Naive thymus-derived CD4-positive, alpha-beta T cell (primary cell): ENCODE measurements at regions not wholly inside any gene's neighbourhood (a gene's known extent, or its start where the extent isn't known, plus 50 kb on each side); places are given as distances from the start of the nearest gene placed in this dataset.

Experiments used
- ATAC-seq: fragments of 150-1000 bp; cut with Tn5 transposase; 2 replicates; pipeline ENCODE4 v1.10.0; 2021; ENCODE audit warnings: mild to moderate bottlenecking, moderate library complexity
- CTCF ChIA-PET: fragments of 350-600 bp; sonication (Branson Sonifier 250); formaldehyde crosslinking; loops from one replicate; lab custom pipeline; 2021; ENCODE audit warnings: antibody characterized with exemption; lab: Charles Lee
- POLR2A ChIA-PET: fragments of 350-600 bp; sonication (Branson Sonifier 250); formaldehyde crosslinking; loops from one replicate; lab custom pipeline; 2021; ENCODE audit warnings: antibody characterized with exemption, inconsistent platforms; lab: Charles Lee
- DNase-seq, 9 donors: peaks; one replicate each; pipeline versions ENCODE4 v3.0.0 to v3.0.0-alpha.2; 2020 to 2022; ENCODE audit warnings: mixed read lengths in 1 of 9
- H3K27ac ChIP-seq: one replicate; pipeline ENCODE4 v1.7.0; 2013; ENCODE audit warnings: mild to moderate bottlenecking, low read depth, low read length, moderate library complexity
- H3K27me3 ChIP-seq, 2 donors: one replicate each; pipeline ENCODE4 v1.7.0; 2013; ENCODE audit warnings: low read length in 2 of 2, mild to moderate bottlenecking in 2 of 2, moderate library complexity in 2 of 2; ENCODE audit not compliant: control insufficient read depth in 2 of 2, insufficient read depth in 2 of 2
- H3K36me3 ChIP-seq, 3 experiments: 1 replicate in 2 of 3; 2 replicates in 1 of 3; pipeline ENCODE4 v1.7.0; 2013; ENCODE audit warnings: low read length in 3 of 3, mild to moderate bottlenecking in 3 of 3, moderate library complexity in 1 of 3; ENCODE audit not compliant: insufficient read depth in 3 of 3, control insufficient read depth in 2 of 3
- H3K4me1 ChIP-seq, 2 donors: one replicate each; pipeline ENCODE4 v1.7.0; 2013; ENCODE audit warnings: low read length in 2 of 2, mild to moderate bottlenecking in 2 of 2, moderate library complexity in 1 of 2; ENCODE audit not compliant: control insufficient read depth in 2 of 2, insufficient read depth in 2 of 2
- H3K4me3 ChIP-seq: 2 replicates; pipeline ENCODE4 v1.7.0; 2013; ENCODE audit warnings: mild to moderate bottlenecking, low read length
- H3K9me3 ChIP-seq, 3 experiments: 1 replicate in 2 of 3; 2 replicates in 1 of 3; pipeline ENCODE4 v1.7.0; 2013; ENCODE audit warnings: low read length in 3 of 3; ENCODE audit not compliant: control insufficient read depth in 2 of 3
- H3K27ac Mint-ChIP-seq, 9 donors: one replicate each; pipeline ENCODE4 v1.8.0; 2020 to 2022; ENCODE audit warnings: mixed read lengths in 9 of 9, mild to moderate bottlenecking in 8 of 9, moderate library complexity in 5 of 9, inconsistent platforms in 2 of 9
- H3K27me3 Mint-ChIP-seq, 5 donors: one replicate each; pipeline ENCODE4 v1.8.0; 2021 to 2022; ENCODE audit warnings: mixed read lengths in 5 of 5, mild to moderate bottlenecking in 1 of 5
- H3K36me3 Mint-ChIP-seq, 5 donors: one replicate each; pipeline ENCODE4 v1.8.0; 2020 to 2022; ENCODE audit warnings: mixed read lengths in 5 of 5, mild to moderate bottlenecking in 3 of 5, inconsistent platforms in 1 of 5
- H3K4me1 Mint-ChIP-seq, 7 donors: one replicate each; pipeline ENCODE4 v1.8.0; 2020 to 2022; ENCODE audit warnings: mixed read lengths in 7 of 7, mild to moderate bottlenecking in 3 of 7, inconsistent platforms in 1 of 7
- H3K4me3 Mint-ChIP-seq, 10 donors: one replicate each; pipeline ENCODE4 v1.8.0; 2020 to 2022; ENCODE audit warnings: mild to moderate bottlenecking in 10 of 10, mixed read lengths in 10 of 10, moderate library complexity in 6 of 10, inconsistent platforms in 2 of 10
- H3K9me3 Mint-ChIP-seq, 11 donors: one replicate each; pipeline ENCODE4 v1.8.0; 2020 to 2022; ENCODE audit warnings: mixed read lengths in 11 of 11, mild to moderate bottlenecking in 4 of 11, inconsistent platforms in 1 of 11, moderate library complexity in 1 of 11
- intact Hi-C, 2 donors: fragments of 100-400 bp; cut with micrococcal nuclease; formaldehyde crosslinking; loops; one replicate each; pipeline ENCODE4 v1.15.1; 2023

GRCh38 chr2:179344970-179345369, 80.3 kb upstream of the SESTD1 start:
- Mint-ChIP-seq H3K27me3 (peaks cover 0 to 9% (median 0%) of the 10 kb centered on the region in 5 donors), H3K27ac (no peak overlapping the region), H3K4me3 (no peak overlapping the region), H3K4me1 (no peaks in the 10 kb centered on the region), H3K9me3 (no peaks in the 10 kb centered on the region), H3K36me3 (no peaks in the 10 kb centered on the region)
- Histone ChIP-seq H3K27me3 (no peaks in the 10 kb centered on the region), H3K36me3 (no peaks in the 10 kb centered on the region), H3K4me3 (no peak overlapping the region), H3K9me3 (no peaks in the 10 kb centered on the region), H3K27ac (no peak overlapping the region), H3K4me1 (no peaks in the 10 kb centered on the region)
- ChIA-PET POLR2A (no interaction called here), CTCF (interaction anchor here (0.5 kb wide), 1 partner anchor 299 kb away, joined by 3 read pairs; no protein-coding TSS in a partner anchor)
- ATAC-seq (no peak), DNase-seq (no peak)
- intact Hi-C loops = loop anchor here in 1 of 2 donors (5.0 kb wide), 1 partner anchor 108 kb away; no protein-coding TSS in a partner anchor

- intact Hi-C loops = loop anchor here in 1 of 2 donors (5.0 kb wide), 1 partner anchor 107 kb away; no protein-coding TSS in a partner anchor
- peaks cover 0 to 9% (median 0%) of the 10 kb centered on the region in 5 donors for H3K27me3 Mint-ChIP-seq
- no peaks in the 10 kb centered on the region for H3K9me3 Mint-ChIP-seq
- no peak for DNase-seq
- ATAC-seq = no peak
- no peak overlapping the region for H3K4me3 ChIP-seq
- no peaks in the 10 kb centered on the region for H3K9me3 ChIP-seq
- no peak overlapping the region for H3K27ac ChIP-seq
- H3K27ac Mint-ChIP-seq = no peak overlapping the region
- POLR2A ChIA-PET = no interaction called here
- H3K4me1 Mint-ChIP-seq = no peaks in the 10 kb centered on the region
- CTCF ChIA-PET = interaction anchor here (1.1 kb wide), 1 partner anchor 125 kb away, joined by 4 read pairs; no protein-coding TSS in a partner anchor
- no peaks in the 10 kb centered on the region for H3K4me1 ChIP-seq
- H3K4me3 Mint-ChIP-seq = no peak overlapping the region
- H3K27me3 ChIP-seq = no peaks in the 10 kb centered on the region
- no peaks in the 10 kb centered on the region for H3K36me3 Mint-ChIP-seq
- no peaks in the 10 kb centered on the region for H3K36me3 ChIP-seq
These were observed 79.8 kb upstream of the SESTD1 start for GRCh38 chr2:179344280-179344964.

- Mint-ChIP-seq H3K27me3 (peaks cover 0 to 6% (median 0%) of the 10 kb centered on the region in 5 donors), H3K9me3 (no peaks in the 10 kb centered on the region), H3K27ac (no peak overlapping the region), H3K36me3 (no peaks in the 10 kb centered on the region), H3K4me3 (no peak overlapping the region), H3K4me1 (no peaks in the 10 kb centered on the region)
- Histone ChIP-seq H3K27ac (no peak overlapping the region), H3K4me1 (no peaks in the 10 kb centered on the region), H3K27me3 (no peaks in the 10 kb centered on the region), H3K9me3 (no peaks in the 10 kb centered on the region), H3K4me3 (no peak overlapping the region), H3K36me3 (no peaks in the 10 kb centered on the region)
- intact Hi-C loops = loop anchor here in 1 of 2 donors (5.0 kb wide), 1 partner anchor 107 kb away; no protein-coding TSS in a partner anchor
- no peak for DNase-seq
- ATAC-seq = no peak
- CTCF ChIA-PET = interaction anchor here (1.1 kb wide), 1 partner anchor 125 kb away, joined by 4 read pairs; no protein-coding TSS in a partner anchor
- POLR2A ChIA-PET = no interaction called here
These were observed 79.3 kb upstream of the SESTD1 start for GRCh38 chr2:179343945-179344279.

GRCh38 chr2:179341152-179341866, 76.7 kb upstream of the SESTD1 start:
- H3K9me3 Mint-ChIP-seq = no peaks in the 10 kb centered on the region
- CTCF ChIA-PET = interaction anchor here (0.8 kb wide), 1 partner anchor 24 kb away, joined by 3 read pairs; no protein-coding TSS in a partner anchor
- POLR2A ChIA-PET = interaction anchor here (0.6 kb wide), 1 partner anchor 63 kb away, joined by 3 read pairs; no protein-coding TSS in a partner anchor
- no peaks in the 10 kb centered on the region for H3K36me3 ChIP-seq
- ATAC-seq (no peak), DNase-seq (no peak)
- H3K36me3 Mint-ChIP-seq = no peaks in the 10 kb centered on the region
- H3K4me1 ChIP-seq = no peaks in the 10 kb centered on the region
- no peaks in the 10 kb centered on the region for H3K27me3 ChIP-seq
- H3K9me3 ChIP-seq = no peaks in the 10 kb centered on the region
- no peak overlapping the region for H3K27ac Mint-ChIP-seq
- no peak overlapping the region for H3K4me3 ChIP-seq
- intact Hi-C loops = loop anchor here in 1 of 2 donors (5.0 kb wide), 1 partner anchor 104 kb away; no protein-coding TSS in a partner anchor
- no peak overlapping the region for H3K4me3 Mint-ChIP-seq
- H3K27ac ChIP-seq = no peak overlapping the region
- H3K27me3 Mint-ChIP-seq = no peaks in the 10 kb centered on the region
- no peaks in the 10 kb centered on the region for H3K4me1 Mint-ChIP-seq

GRCh38 chr2:179340678-179341077, 76.0 kb upstream of the SESTD1 start:
- Mint-ChIP-seq H3K27me3 (peaks cover 0 to under 1% (median 0%) of the 10 kb centered on the region in 5 donors), H3K36me3 (no peaks in the 10 kb centered on the region), H3K4me1 (no peaks in the 10 kb centered on the region), H3K4me3 (no peak overlapping the region), H3K9me3 (no peaks in the 10 kb centered on the region), H3K27ac (no peak overlapping the region)
- H3K36me3 ChIP-seq = no peaks in the 10 kb centered on the region
- no peak for ATAC-seq
- ChIA-PET POLR2A (no interaction called here), CTCF (no interaction called here)
- H3K27me3 ChIP-seq = no peaks in the 10 kb centered on the region
- no peak overlapping the region for H3K27ac ChIP-seq
- no peak for DNase-seq
- no peaks in the 10 kb centered on the region for H3K9me3 ChIP-seq
- H3K4me3 ChIP-seq = no peak overlapping the region
- intact Hi-C loops = loop anchor here (1.0 to 5.0 kb wide), 3 partner anchors 103 to 449 kb away; no protein-coding TSS in a partner anchor
- no peaks in the 10 kb centered on the region for H3K4me1 ChIP-seq

GRCh38 chr2:179338681-179339080, 74.0 kb upstream of the SESTD1 start:
- no peaks in the 10 kb centered on the region for H3K4me1 Mint-ChIP-seq
- ChIA-PET CTCF (no interaction called here), POLR2A (no interaction called here)
- no peak overlapping the region for H3K27ac Mint-ChIP-seq
- no peaks in the 10 kb centered on the region for H3K9me3 Mint-ChIP-seq
- H3K4me1 ChIP-seq = no peaks in the 10 kb centered on the region
- peaks cover 0 to 13% (median 0%) of the 10 kb centered on the region in 5 donors for H3K27me3 Mint-ChIP-seq
- intact Hi-C loops = no loop called here
- no peak overlapping the region for H3K27ac ChIP-seq
- H3K36me3 Mint-ChIP-seq = no peaks in the 10 kb centered on the region
- no peaks in the 10 kb centered on the region for H3K9me3 ChIP-seq
- DNase-seq (no peak), ATAC-seq (no peak)
- no peaks in the 10 kb centered on the region for H3K36me3 ChIP-seq
- no peak overlapping the region for H3K4me3 ChIP-seq
- H3K27me3 ChIP-seq = no peaks in the 10 kb centered on the region
- H3K4me3 Mint-ChIP-seq = no peak overlapping the region
